SU-DHL-6 (cell line): ENCODE measurements at regions not wholly inside any gene's neighbourhood (a gene's known extent, or its start where the extent isn't known, plus 50 kb on each side); places are given as distances from the start of the nearest gene placed in this dataset.

Experiments
- H2AFZ ChIP-seq: fragments of 200-600 bp; sonication (generic); 2 replicates; pipeline ENCODE4 v1.6.1; 2014; ENCODE audit warnings: low read depth, mild to moderate bottlenecking, moderate library complexity, mixed read lengths, antibody characterized with exemption, low read length; ENCODE audit not compliant: severe bottlenecking
- H3F3A ChIP-seq: fragments of 200-600 bp; shearing (Covaris generic); 2 replicates; pipeline ENCODE4 v1.6.0; 2016; ENCODE audit warnings: antibody characterized with exemption, mild to moderate bottlenecking; ENCODE audit not compliant: insufficient read depth
- H3K27ac ChIP-seq: fragments of 200-600 bp; sonication (generic); 2 replicates; pipeline ENCODE4 v1.5.1; 2016; ENCODE audit warnings: low read depth, mild to moderate bottlenecking, low read length, moderate library complexity, mixed read lengths
- H3K27me3 ChIP-seq: fragments of 200-600 bp; sonication (generic), shearing (Covaris generic); 2 replicates; pipeline ENCODE4 v1.6.0; 2014; ENCODE audit warnings: mild to moderate bottlenecking, low read length
- H3K36me3 ChIP-seq: fragments of 200-600 bp; sonication (generic); 2 replicates; pipeline ENCODE4 v1.6.1; 2014; ENCODE audit warnings: mild to moderate bottlenecking, low read length, mixed read lengths
- H3K4me2 ChIP-seq: fragments of 300-600, 200-600 bp; shearing (Covaris generic), sonication (generic); 2 replicates; pipeline ENCODE4 v1.6.0; 2014; ENCODE audit warnings: low read length, low read depth, mild to moderate bottlenecking; ENCODE audit not compliant: poor library complexity, severe bottlenecking
- H3K4me3 ChIP-seq: fragments of 200-600 bp; sonication (generic); 2 replicates; pipeline ENCODE4 v1.5.1; 2014; ENCODE audit warnings: antibody characterized with exemption, low read length, mild to moderate bottlenecking, mixed read lengths; ENCODE audit not compliant: insufficient read depth, poor library complexity, severe bottlenecking
- H3K79me2 ChIP-seq: fragments of 200-600 bp; sonication (generic); 2 replicates; pipeline ENCODE4 v1.6.1; 2014; ENCODE audit warnings: mild to moderate bottlenecking, low read length, moderate library complexity; ENCODE audit not compliant: insufficient read depth
- H3K9ac ChIP-seq: fragments of 200-600 bp; sonication (generic); 2 replicates; pipeline ENCODE4 v1.7.0; 2014; ENCODE audit warnings: mild to moderate bottlenecking, low read length
- H3K9me2 ChIP-seq: fragments of 200-600 bp; sonication (generic); replicated peaks from 2 replicates; pipeline ENCODE4 v1.6.1; 2014; ENCODE audit warnings: low read length; ENCODE audit not compliant: insufficient read depth
- H3K9me3 ChIP-seq: fragments of 200-600 bp; sonication (generic); 2 replicates; pipeline ENCODE4 v1.6.1; 2014; ENCODE audit warnings: low read length, mixed read lengths; ENCODE audit not compliant: insufficient read depth
- H4K20me1 ChIP-seq: fragments of 200-600 bp; sonication (generic); 2 replicates; pipeline ENCODE4 v1.6.1; 2014; ENCODE audit warnings: low read depth, mild to moderate bottlenecking, antibody characterized with exemption, low read length, moderate library complexity, mixed read lengths
- CTCF ChIP-seq: fragments of 200-600 bp; sonication (generic); IDR thresholded peaks from one replicate; pipeline ENCODE4 v1.5.1; 2017; ENCODE audit warnings: antibody characterized with exemption, mild to moderate bottlenecking, low read length, moderate library complexity; ENCODE audit not compliant: insufficient read depth, poor library complexity, severe bottlenecking
- EZH2phosphoT487 ChIP-seq: fragments of 200-600 bp; sonication (generic), shearing (Covaris generic); conservative IDR thresholded peaks from 2 replicates; pipeline ENCODE4 v1.6.1; 2018; ENCODE audit warnings: mild to moderate bottlenecking, antibody characterized with exemption, low read length, moderate library complexity, mixed read lengths

- H4K20me1 ChIP-seq, result no peaks in the 10 kb centered on the region
- H3K36me3 ChIP-seq, result no peaks in the 10 kb centered on the region
- no peak overlapping the region for H3K4me2 ChIP-seq
- no peaks in the 10 kb centered on the region for H3K9me3 ChIP-seq
- H3K27me3 ChIP-seq, result no peaks in the 10 kb centered on the region
- H3F3A ChIP-seq, result no peaks in the 10 kb centered on the region
- H3K27ac ChIP-seq, result no peak overlapping the region
- no peaks in the 10 kb centered on the region for H3K79me2 ChIP-seq
- H3K4me3 ChIP-seq, result no peak overlapping the region
- H2AFZ ChIP-seq, result no peak overlapping the region
- no peak overlapping the region for H3K9ac ChIP-seq
- TF ChIP-seq CTCF (no peak), EZH2phosphoT487 (no peak)
- H3K9me2 ChIP-seq, result no peaks in the 10 kb centered on the region
These were observed 690.5 kb downstream of the PLCL1 start for GRCh38 chr2:198494931-198495330.

GRCh38 chr2:198490748-198491147, 686.4 kb downstream of the PLCL1 start:
- no peaks in the 10 kb centered on the region for H4K20me1 ChIP-seq
- H2AFZ ChIP-seq, result no peak overlapping the region
- no peaks in the 10 kb centered on the region for H3F3A ChIP-seq
- no peaks in the 10 kb centered on the region for H3K9me3 ChIP-seq
- no peak overlapping the region for H3K9ac ChIP-seq
- no peak overlapping the region for H3K4me2 ChIP-seq
- H3K79me2 ChIP-seq, result no peaks in the 10 kb centered on the region
- no peak overlapping the region for H3K27ac ChIP-seq
- no peak overlapping the region for H3K4me3 ChIP-seq
- TF ChIP-seq CTCF, result no peak
- TF ChIP-seq EZH2phosphoT487, result no peak
- H3K27me3 ChIP-seq, result no peaks in the 10 kb centered on the region
- H3K9me2 ChIP-seq, result no peaks in the 10 kb centered on the region
- H3K36me3 ChIP-seq, result no peaks in the 10 kb centered on the region

- no peak overlapping the region for H3K4me2 ChIP-seq
- no peak overlapping the region for H2AFZ ChIP-seq
- no peaks in the 10 kb centered on the region for H3F3A ChIP-seq
- H3K9me3 ChIP-seq, result no peaks in the 10 kb centered on the region
- no peaks in the 10 kb centered on the region for H3K27me3 ChIP-seq
- TF ChIP-seq CTCF (no peak), EZH2phosphoT487 (no peak)
- H3K9me2 ChIP-seq, result no peaks in the 10 kb centered on the region
- no peak overlapping the region for H3K4me3 ChIP-seq
- no peak overlapping the region for H3K9ac ChIP-seq
- H3K36me3 ChIP-seq, result no peaks in the 10 kb centered on the region
- H3K79me2 ChIP-seq, result no peaks in the 10 kb centered on the region
- no peaks in the 10 kb centered on the region for H4K20me1 ChIP-seq
- no peak overlapping the region for H3K27ac ChIP-seq
These were observed 684.6 kb downstream of the PLCL1 start for GRCh38 chr2:198488964-198489363.
